ENCODE measurements at regions not wholly inside any gene's neighbourhood (a gene's known extent, or its start where the extent isn't known, plus 50 kb on each side); places are given as distances from the start of the nearest gene placed in this dataset.
A peak's percentile ranks its signal among the peaks of the same experiment; 100 is the strongest.

DNA sequence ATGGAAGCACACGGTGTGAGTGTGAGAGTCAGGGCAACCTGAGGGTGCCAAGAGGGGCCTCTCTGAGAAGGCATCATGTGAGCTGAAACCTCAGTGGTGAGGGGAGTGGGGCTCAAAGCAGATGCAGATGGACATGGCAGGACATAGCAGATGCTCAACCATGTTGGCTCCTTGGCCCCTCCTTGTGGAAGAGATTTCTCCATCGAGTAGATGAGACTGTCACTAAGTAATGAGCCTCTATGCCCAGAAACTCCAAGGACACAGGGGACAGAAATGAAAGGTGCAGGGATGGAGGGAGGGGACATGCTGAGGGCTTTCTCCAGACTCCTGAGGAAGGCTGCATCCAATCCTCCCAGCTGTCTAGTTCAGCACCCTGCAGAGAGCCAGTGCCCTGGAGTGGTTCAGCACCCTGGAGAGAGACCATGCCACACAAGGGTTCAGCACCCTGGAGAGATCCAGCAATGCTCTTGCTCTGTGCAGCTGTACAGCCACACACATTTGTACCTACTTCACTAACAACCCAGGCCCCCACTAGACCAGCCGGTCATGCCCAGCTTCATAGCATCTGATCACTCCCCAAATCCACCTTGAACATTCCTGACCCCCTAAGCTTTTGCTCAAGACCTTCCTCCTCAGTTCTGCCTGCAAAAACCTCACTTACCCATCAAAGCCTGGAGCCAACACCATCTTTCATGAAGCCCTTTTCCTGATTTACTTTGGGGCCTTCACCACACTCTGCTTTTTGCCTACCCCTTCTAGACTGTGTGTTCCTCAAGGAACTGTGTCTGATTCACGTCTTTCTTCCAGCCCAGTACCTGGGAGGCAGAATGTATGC lies 252.0 kb downstream of the CTTN start (continued):
- TF ChIP-seq ZNF318 (CRISPR knock-in tag; IDR thresholded peaks at IDR 0.05) (peak; percentile 98), ZFP41 (CRISPR knock-in tag; IDR thresholded peaks at IDR 0.05; ENCODE audit: borderline replicate concordance) (peak; percentile 98; the same call in 1 of the 2 replicates), ZUFSP (CRISPR knock-in tag; IDR thresholded peaks at IDR 0.05; ENCODE audit: borderline replicate concordance) (peak; percentile 97; the same call in 1 of the 2 replicates), HOXA9 (CRISPR knock-in tag; IDR thresholded peaks at IDR 0.05; ENCODE audit: borderline replicate concordance) (peak; percentile 98), SRSF1 (optimal IDR thresholded peaks at IDR 0.05; ENCODE audit: low read depth, low read length) (no peak), ZNF740 (CRISPR knock-in tag; IDR thresholded peaks at IDR 0.05) (peak; percentile 84; the same call in 1 of the 2 replicates), ZFP36L2 (CRISPR knock-in tag; IDR thresholded peaks at IDR 0.05) (peak; percentile 99), ZNF777 (CRISPR knock-in tag; IDR thresholded peaks at IDR 0.05) (peak; percentile 93), RFX5 (IDR thresholded peaks at IDR 0.05; ENCODE audit: low read depth, low read length) (no peak), POLR2AphosphoS2 (IDR thresholded peaks at IDR 0.05; ENCODE audit: low read depth, low read length) (no peak), HNRNPUL1 (IDR thresholded peaks at IDR 0.05; ENCODE audit: low read depth, low read length) (no peak), ZNF24 (IDR thresholded peaks at IDR 0.05) (no peak)
- TF ChIP-seq, protein P1, sequence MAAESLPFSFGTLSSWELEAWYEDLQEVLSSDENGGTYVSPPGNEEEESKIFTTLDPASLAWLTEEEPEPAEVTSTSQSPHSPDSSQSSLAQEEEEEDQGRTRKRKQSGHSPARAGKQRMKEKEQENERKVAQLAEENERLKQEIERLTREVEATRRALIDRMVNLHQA (CRISPR knock-in tag; IDR thresholded peaks at IDR 0.05), result peak; percentile 94
- TF ChIP-seq, protein P2, sequence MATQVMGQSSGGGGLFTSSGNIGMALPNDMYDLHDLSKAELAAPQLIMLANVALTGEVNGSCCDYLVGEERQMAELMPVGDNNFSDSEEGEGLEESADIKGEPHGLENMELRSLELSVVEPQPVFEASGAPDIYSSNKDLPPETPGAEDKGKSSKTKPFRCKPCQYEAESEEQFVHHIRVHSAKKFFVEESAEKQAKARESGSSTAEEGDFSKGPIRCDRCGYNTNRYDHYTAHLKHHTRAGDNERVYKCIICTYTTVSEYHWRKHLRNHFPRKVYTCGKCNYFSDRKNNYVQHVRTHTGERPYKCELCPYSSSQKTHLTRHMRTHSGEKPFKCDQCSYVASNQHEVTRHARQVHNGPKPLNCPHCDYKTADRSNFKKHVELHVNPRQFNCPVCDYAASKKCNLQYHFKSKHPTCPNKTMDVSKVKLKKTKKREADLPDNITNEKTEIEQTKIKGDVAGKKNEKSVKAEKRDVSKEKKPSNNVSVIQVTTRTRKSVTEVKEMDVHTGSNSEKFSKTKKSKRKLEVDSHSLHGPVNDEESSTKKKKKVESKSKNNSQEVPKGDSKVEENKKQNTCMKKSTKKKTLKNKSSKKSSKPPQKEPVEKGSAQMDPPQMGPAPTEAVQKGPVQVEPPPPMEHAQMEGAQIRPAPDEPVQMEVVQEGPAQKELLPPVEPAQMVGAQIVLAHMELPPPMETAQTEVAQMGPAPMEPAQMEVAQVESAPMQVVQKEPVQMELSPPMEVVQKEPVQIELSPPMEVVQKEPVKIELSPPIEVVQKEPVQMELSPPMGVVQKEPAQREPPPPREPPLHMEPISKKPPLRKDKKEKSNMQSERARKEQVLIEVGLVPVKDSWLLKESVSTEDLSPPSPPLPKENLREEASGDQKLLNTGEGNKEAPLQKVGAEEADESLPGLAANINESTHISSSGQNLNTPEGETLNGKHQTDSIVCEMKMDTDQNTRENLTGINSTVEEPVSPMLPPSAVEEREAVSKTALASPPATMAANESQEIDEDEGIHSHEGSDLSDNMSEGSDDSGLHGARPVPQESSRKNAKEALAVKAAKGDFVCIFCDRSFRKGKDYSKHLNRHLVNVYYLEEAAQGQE (IDR thresholded peaks at IDR 0.05; ENCODE audit: borderline replicate concordance in 1 of 2, low read depth in 1 of 2, low read length in 2 of 2), result peak; percentile 100
